NB4 (cell line): ENCODE measurements at regions not wholly inside any gene's neighbourhood (a gene's known extent, or its start where the extent isn't known, plus 50 kb on each side); places are given as distances from the start of the nearest gene placed in this dataset.

Experiments used
- POLR2A ChIP-seq: IDR thresholded peaks from 2 replicates; pipeline ENCODE4 v1.6.1; 2011; ENCODE audit warnings: mild to moderate bottlenecking; ENCODE audit not compliant: insufficient read length; ENCODE audit errors: extremely low read depth
- TF ChIP-seq, protein P1 (sequence below): IDR thresholded peaks from one replicate; pipeline ENCODE4 v1.5.1; 2012; ENCODE audit warnings: low read depth, low read length

DNA sequence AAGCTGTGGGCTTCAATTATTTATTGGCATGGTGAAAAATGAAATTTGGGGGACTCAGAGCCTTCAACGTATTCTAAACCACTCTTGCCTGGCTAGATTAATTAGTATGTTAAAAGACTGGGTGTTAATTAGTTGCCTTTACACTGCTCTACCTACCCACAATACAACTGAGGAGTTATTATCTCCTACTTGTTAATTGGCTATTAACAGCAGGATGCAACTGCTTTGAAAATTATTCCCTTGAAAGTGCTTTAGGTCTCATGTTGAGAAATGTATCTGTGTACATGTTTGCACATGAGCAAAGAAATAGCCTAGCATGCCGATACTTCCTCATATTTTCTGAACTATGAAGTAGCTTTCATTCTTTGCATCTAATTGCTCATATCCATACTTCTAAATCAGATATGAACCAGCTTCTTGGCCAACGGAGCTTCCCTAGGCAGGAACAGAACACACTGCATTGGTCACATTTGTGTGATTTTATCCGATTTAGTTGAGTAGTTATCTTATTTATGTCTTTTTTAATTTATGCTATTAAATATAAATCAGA lies 155.8 kb downstream of the GPAM start:
- TF ChIP-seq, protein P1, sequence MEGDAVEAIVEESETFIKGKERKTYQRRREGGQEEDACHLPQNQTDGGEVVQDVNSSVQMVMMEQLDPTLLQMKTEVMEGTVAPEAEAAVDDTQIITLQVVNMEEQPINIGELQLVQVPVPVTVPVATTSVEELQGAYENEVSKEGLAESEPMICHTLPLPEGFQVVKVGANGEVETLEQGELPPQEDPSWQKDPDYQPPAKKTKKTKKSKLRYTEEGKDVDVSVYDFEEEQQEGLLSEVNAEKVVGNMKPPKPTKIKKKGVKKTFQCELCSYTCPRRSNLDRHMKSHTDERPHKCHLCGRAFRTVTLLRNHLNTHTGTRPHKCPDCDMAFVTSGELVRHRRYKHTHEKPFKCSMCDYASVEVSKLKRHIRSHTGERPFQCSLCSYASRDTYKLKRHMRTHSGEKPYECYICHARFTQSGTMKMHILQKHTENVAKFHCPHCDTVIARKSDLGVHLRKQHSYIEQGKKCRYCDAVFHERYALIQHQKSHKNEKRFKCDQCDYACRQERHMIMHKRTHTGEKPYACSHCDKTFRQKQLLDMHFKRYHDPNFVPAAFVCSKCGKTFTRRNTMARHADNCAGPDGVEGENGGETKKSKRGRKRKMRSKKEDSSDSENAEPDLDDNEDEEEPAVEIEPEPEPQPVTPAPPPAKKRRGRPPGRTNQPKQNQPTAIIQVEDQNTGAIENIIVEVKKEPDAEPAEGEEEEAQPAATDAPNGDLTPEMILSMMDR: no peak
- no peak for TF ChIP-seq POLR2A
